ENCODE measurements at regions not wholly inside any gene's neighbourhood (a gene's known extent, or its start where the extent isn't known, plus 50 kb on each side); places are given as distances from the start of the nearest gene placed in this dataset.

DNA sequence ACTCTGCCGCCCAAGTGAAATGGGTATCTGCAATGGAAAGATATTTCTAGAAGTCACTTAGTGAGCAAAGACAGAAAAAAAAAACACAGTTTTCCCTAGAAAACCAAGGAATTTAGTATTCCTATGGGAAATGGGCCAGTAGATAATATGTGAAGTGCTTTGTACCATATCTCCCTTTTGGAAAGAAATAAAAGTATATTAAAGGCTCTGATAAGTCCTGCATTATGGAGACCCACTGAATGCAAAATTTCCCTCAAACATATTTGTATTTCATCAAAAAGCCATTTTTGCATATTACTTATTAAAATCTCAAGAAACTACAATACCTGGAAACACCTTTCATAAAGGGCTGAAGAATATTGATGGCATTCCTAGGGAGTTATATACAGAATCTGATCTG is 51.6 kb upstream of the DYNLRB2 start:
- CTCF ChIA-PET, result no interaction called here
- H3K9me3 ChIP-seq (ENCODE audit: control insufficient read depth, insufficient read depth, low read length), result no peaks in the 10 kb centered on the region
- POLR2A ChIA-PET, result no interaction called here
- no peak for DNase-seq (ENCODE audit: low read depth, low spot score)
- no peak overlapping the region for H3K4me3 ChIP-seq (ENCODE audit: low read depth, low read length)
- TF ChIP-seq, protein P1, sequence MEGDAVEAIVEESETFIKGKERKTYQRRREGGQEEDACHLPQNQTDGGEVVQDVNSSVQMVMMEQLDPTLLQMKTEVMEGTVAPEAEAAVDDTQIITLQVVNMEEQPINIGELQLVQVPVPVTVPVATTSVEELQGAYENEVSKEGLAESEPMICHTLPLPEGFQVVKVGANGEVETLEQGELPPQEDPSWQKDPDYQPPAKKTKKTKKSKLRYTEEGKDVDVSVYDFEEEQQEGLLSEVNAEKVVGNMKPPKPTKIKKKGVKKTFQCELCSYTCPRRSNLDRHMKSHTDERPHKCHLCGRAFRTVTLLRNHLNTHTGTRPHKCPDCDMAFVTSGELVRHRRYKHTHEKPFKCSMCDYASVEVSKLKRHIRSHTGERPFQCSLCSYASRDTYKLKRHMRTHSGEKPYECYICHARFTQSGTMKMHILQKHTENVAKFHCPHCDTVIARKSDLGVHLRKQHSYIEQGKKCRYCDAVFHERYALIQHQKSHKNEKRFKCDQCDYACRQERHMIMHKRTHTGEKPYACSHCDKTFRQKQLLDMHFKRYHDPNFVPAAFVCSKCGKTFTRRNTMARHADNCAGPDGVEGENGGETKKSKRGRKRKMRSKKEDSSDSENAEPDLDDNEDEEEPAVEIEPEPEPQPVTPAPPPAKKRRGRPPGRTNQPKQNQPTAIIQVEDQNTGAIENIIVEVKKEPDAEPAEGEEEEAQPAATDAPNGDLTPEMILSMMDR (IDR thresholded peaks at IDR 0.05; ENCODE audit: low read depth, low read length), result no peak
- no peaks in the 10 kb centered on the region for H3K27me3 ChIP-seq (ENCODE audit: control insufficient read depth, insufficient read depth, low read length)
- no peak overlapping the region for H3K27ac ChIP-seq (ENCODE audit: low read depth, low read length)

DNA sequence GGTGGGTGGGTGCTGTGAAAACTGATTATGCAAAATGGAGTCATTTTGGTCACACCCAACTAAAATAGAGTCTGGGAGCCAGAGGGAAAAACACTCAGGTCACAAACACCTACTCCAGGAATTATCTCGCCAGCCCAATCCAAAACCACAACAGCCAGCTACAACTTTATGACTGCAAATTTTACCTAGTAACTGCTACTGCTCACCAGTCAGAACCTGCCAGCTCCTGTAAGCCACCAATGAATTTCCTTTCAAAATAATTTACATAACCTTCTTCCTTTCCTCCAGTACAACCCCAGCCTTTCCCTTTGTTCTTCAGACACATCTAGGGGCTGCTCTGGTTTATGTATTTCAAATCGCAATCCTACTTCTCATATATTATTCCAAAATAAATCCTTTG is 52.6 kb upstream of the DYNLRB2 start:
- H3K27ac ChIP-seq (ENCODE audit: low read depth, low read length), result no peak overlapping the region
- no peak overlapping the region for H3K4me3 ChIP-seq (ENCODE audit: low read depth, low read length)
- POLR2A ChIA-PET, result no interaction called here
- H3K27me3 ChIP-seq (ENCODE audit: control insufficient read depth, insufficient read depth, low read length), result no peaks in the 10 kb centered on the region
- TF ChIP-seq, protein P1 (IDR thresholded peaks at IDR 0.05; ENCODE audit: low read depth, low read length), result no peak
- CTCF ChIA-PET, result no interaction called here
- no peak for DNase-seq (ENCODE audit: low read depth, low spot score)
- H3K9me3 ChIP-seq (ENCODE audit: control insufficient read depth, insufficient read depth, low read length), result no peaks in the 10 kb centered on the region

DNA sequence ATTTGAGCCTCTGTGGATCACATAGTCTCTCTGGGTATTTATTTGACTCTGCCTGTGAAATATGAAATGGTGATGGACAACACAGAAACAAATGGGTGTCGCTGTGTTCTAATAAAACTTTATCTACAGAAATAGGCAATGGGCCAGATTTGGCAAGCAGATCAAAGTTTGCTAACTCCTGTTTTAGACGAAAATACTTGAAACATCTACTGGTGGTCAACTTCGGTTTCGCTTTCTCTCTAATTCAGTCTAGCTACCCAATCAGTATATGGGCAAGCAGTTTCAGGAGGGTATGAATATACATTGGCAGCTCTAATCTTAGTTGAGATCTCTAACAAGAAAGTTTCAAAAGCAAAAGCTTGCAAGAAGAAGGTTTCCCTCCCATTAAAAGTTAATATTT is 60.1 kb upstream of the DYNLRB2 start:
- Histone ChIP-seq H3K9me3 (ENCODE audit: control insufficient read depth, insufficient read depth, low read length) (no peaks in the 10 kb centered on the region), H3K27me3 (ENCODE audit: control insufficient read depth, insufficient read depth, low read length) (no peaks in the 10 kb centered on the region), H3K4me3 (ENCODE audit: low read depth, low read length) (no peak overlapping the region), H3K27ac (ENCODE audit: low read depth, low read length) (no peak overlapping the region)
- TF ChIP-seq, protein P1 (IDR thresholded peaks at IDR 0.05; ENCODE audit: low read depth, low read length), result no peak
- ChIA-PET POLR2A (no interaction called here), CTCF (interaction anchor here (1.1 kb wide), 1 partner anchor 46 kb away, joined by 4 read pairs; no protein-coding TSS in a partner anchor)
- DNase-seq (ENCODE audit: low read depth, low spot score), result no peak

DNA sequence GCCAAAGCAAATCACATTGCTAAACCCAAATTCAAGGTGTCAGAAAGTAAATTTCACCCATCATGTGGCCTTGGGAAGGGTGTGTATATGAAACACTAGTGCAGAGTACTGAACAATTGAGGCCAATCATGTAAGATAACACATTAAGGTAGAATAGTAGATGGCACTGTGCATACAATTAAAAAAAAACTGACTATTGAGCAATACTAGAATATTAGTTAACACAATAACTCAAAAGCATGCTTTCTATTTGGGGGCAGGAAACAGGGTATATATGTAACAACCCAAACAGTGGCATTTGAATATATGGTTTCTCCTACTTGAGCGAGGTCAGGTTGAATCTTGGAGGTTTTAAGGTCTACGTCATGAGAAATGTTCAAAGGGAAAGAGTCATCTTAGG is 63.0 kb upstream of the DYNLRB2 start:
- TF ChIP-seq, protein P1 (IDR thresholded peaks at IDR 0.05; ENCODE audit: low read depth, low read length), result no peak
- Histone ChIP-seq H3K4me3 (ENCODE audit: low read depth, low read length) (no peak overlapping the region), H3K9me3 (ENCODE audit: control insufficient read depth, insufficient read depth, low read length) (no peaks in the 10 kb centered on the region), H3K27ac (ENCODE audit: low read depth, low read length) (no peak overlapping the region), H3K27me3 (ENCODE audit: control insufficient read depth, insufficient read depth, low read length) (no peaks in the 10 kb centered on the region)
- DNase-seq (ENCODE audit: low read depth, low spot score), result no peak
- POLR2A ChIA-PET, result no interaction called here
- CTCF ChIA-PET, result no interaction called here

DNA sequence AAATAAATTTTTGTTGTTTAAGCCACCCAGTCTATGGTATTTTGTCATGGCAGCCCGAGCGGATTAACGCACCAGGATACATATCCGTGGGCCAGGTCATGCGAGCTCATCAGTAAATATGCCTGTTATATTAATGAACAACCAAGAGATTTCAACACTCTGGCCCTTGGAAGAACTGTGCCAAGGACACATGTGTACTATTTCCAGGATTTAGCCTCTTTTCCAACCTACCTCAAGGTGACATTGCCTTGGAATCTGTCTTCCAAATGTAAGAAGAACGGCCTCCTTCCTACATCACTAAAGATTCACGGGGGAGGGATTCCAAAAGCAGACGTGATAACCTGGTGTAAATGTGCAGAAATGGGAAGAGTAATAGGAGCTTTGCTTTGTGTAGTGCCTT is 72.8 kb upstream of the DYNLRB2 start:
- POLR2A ChIA-PET, result no interaction called here
- Histone ChIP-seq H3K27me3 (ENCODE audit: control insufficient read depth, insufficient read depth, low read length) (no peaks in the 10 kb centered on the region), H3K27ac (ENCODE audit: low read depth, low read length) (no peak overlapping the region), H3K4me3 (ENCODE audit: low read depth, low read length) (no peak overlapping the region), H3K9me3 (ENCODE audit: control insufficient read depth, insufficient read depth, low read length) (no peaks in the 10 kb centered on the region)
- CTCF ChIA-PET, result interaction anchor here (0.9 kb wide), 1 partner anchor 357 kb away, joined by 4 read pairs; no protein-coding TSS in a partner anchor
- TF ChIP-seq, protein P1 (IDR thresholded peaks at IDR 0.05; ENCODE audit: low read depth, low read length), result no peak
- DNase-seq (ENCODE audit: low read depth, low spot score), result no peak
